CD4-positive, CD25-positive, alpha-beta regulatory T cell (primary cell): ENCODE measurements at regions not wholly inside any gene's neighbourhood (a gene's known extent, or its start where the extent isn't known, plus 50 kb on each side); places are given as distances from the start of the nearest gene placed in this dataset.

ENCODE experiments used
- ATAC-seq, 2 donors: fragments of 150-1000 bp; cut with Tn5 transposase; one replicate each; pipeline ENCODE4 v1.10.0; 2021; ENCODE audit warnings: low read depth in 2 of 2, moderate number of reproducible peaks in 2 of 2, moderate library complexity in 1 of 2
- DNase-seq, 3 donors: peaks; one replicate each; pipeline versions ENCODE4 v3.0.0 to v3.0.0-alpha.2; 2012 to 2022; ENCODE audit warnings: mixed read lengths in 1 of 3
- H3K27ac ChIP-seq: one replicate; pipeline ENCODE4 v1.7.0; 2013; ENCODE audit warnings: mild to moderate bottlenecking, low read length; ENCODE audit not compliant: insufficient read depth, poor library complexity, severe bottlenecking
- H3K27me3 ChIP-seq: one replicate; pipeline ENCODE4 v1.7.0; 2013; ENCODE audit warnings: low read length; ENCODE audit not compliant: control insufficient read depth, insufficient read depth
- H3K36me3 ChIP-seq: one replicate; pipeline ENCODE4 v1.7.0; 2013; ENCODE audit warnings: mild to moderate bottlenecking, low read length, moderate library complexity; ENCODE audit not compliant: control insufficient read depth, insufficient read depth
- H3K4me1 ChIP-seq: 2 replicates; pipeline ENCODE4 v1.7.0; 2013; ENCODE audit warnings: mild to moderate bottlenecking, low read length; ENCODE audit not compliant: insufficient read depth, control insufficient read depth, poor library complexity, severe bottlenecking
- H3K4me3 ChIP-seq: one replicate; pipeline ENCODE4 v1.7.0; 2013; ENCODE audit warnings: low read depth, mild to moderate bottlenecking, low read length, moderate library complexity
- H3K9me3 ChIP-seq, 2 experiments: 1 replicate in 1 of 2; 2 replicates in 1 of 2; pipeline ENCODE4 v1.7.0; 2013; ENCODE audit warnings: low read length in 2 of 2, mild to moderate bottlenecking in 1 of 2, moderate library complexity in 1 of 2; ENCODE audit not compliant: control insufficient read depth in 2 of 2
- H3K27ac Mint-ChIP-seq, 3 donors: one replicate each; pipeline ENCODE4 v1.8.0; 2020 to 2022; ENCODE audit warnings: mild to moderate bottlenecking in 3 of 3, mixed read lengths in 3 of 3, moderate library complexity in 2 of 3
- H3K27me3 Mint-ChIP-seq: one replicate; pipeline ENCODE4 v1.8.0; 2022; ENCODE audit warnings: mild to moderate bottlenecking, mixed read lengths
- H3K36me3 Mint-ChIP-seq: one replicate; pipeline ENCODE4 v1.8.0; 2020; ENCODE audit warnings: mixed read lengths
- H3K4me1 Mint-ChIP-seq, 4 donors: one replicate each; pipeline ENCODE4 v1.8.0; 2020 to 2022; ENCODE audit warnings: mixed read lengths in 4 of 4, mild to moderate bottlenecking in 1 of 4
- H3K4me3 Mint-ChIP-seq, 4 donors: one replicate each; pipeline ENCODE4 v1.8.0; 2020 to 2022; ENCODE audit warnings: mild to moderate bottlenecking in 4 of 4, mixed read lengths in 4 of 4, moderate library complexity in 3 of 4
- H3K9me3 Mint-ChIP-seq, 7 donors: one replicate each; pipeline ENCODE4 v1.8.0; 2020 to 2022; ENCODE audit warnings: mixed read lengths in 7 of 7, mild to moderate bottlenecking in 3 of 7, moderate library complexity in 2 of 7

GRCh38 chr3:117398141-117398899 is 688.7 kb downstream of the TUSC7 start:
- ATAC-seq: no peak
- Histone ChIP-seq H3K27ac (no peak overlapping the region), H3K36me3 (no peaks in the 10 kb centered on the region), H3K9me3 (no peaks in the 10 kb centered on the region), H3K27me3 (no peaks in the 10 kb centered on the region), H3K4me1 (no peaks in the 10 kb centered on the region), H3K4me3 (no peak overlapping the region)
- no peak overlapping the region for H3K27ac Mint-ChIP-seq
- H3K27me3 Mint-ChIP-seq: no peaks in the 10 kb centered on the region
- no peak for DNase-seq
- H3K9me3 Mint-ChIP-seq: peaks cover 0 to 17% (median 2%) of the 10 kb centered on the region in 7 donors
- no peak overlapping the region for H3K4me3 Mint-ChIP-seq
- no peaks in the 10 kb centered on the region for H3K36me3 Mint-ChIP-seq
- no peaks in the 10 kb centered on the region for H3K4me1 Mint-ChIP-seq

- H3K9me3 ChIP-seq: no peaks in the 10 kb centered on the region
- no peak for DNase-seq
- H3K36me3 ChIP-seq: no peaks in the 10 kb centered on the region
- H3K4me3 ChIP-seq: no peak overlapping the region
- H3K27me3 Mint-ChIP-seq: no peaks in the 10 kb centered on the region
- no peaks in the 10 kb centered on the region for H3K27me3 ChIP-seq
- no peak overlapping the region for H3K27ac Mint-ChIP-seq
- ATAC-seq: no peak
- no peaks in the 10 kb centered on the region for H3K36me3 Mint-ChIP-seq
- H3K27ac ChIP-seq: no peak overlapping the region
- H3K4me1 ChIP-seq: no peaks in the 10 kb centered on the region
- H3K4me3 Mint-ChIP-seq: no peak overlapping the region
- no peaks in the 10 kb centered on the region for H3K4me1 Mint-ChIP-seq
- H3K9me3 Mint-ChIP-seq: peaks cover 0 to 10% (median 2%) of the 10 kb centered on the region in 7 donors
Measured at GRCh38 chr3:117399311-117400078, 689.9 kb downstream of the TUSC7 start.

GRCh38 chr3:117400303-117400702 is 690.7 kb downstream of the TUSC7 start:
- no peaks in the 10 kb centered on the region for H3K36me3 Mint-ChIP-seq
- H3K9me3 Mint-ChIP-seq: peaks cover 0 to 10% (median 2%) of the 10 kb centered on the region in 7 donors
- Histone ChIP-seq H3K4me1 (no peaks in the 10 kb centered on the region), H3K36me3 (no peaks in the 10 kb centered on the region), H3K27me3 (no peaks in the 10 kb centered on the region), H3K4me3 (no peak overlapping the region), H3K27ac (no peak overlapping the region), H3K9me3 (no peaks in the 10 kb centered on the region)
- DNase-seq (no peak), ATAC-seq (no peak)
- H3K27me3 Mint-ChIP-seq: no peaks in the 10 kb centered on the region
- H3K4me1 Mint-ChIP-seq: no peaks in the 10 kb centered on the region
- H3K27ac Mint-ChIP-seq: no peak overlapping the region
- no peak overlapping the region for H3K4me3 Mint-ChIP-seq

GRCh38 chr3:117404141-117404540 is 694.6 kb downstream of the TUSC7 start:
- ATAC-seq: no peak
- Mint-ChIP-seq H3K4me1 (no peaks in the 10 kb centered on the region), H3K27me3 (no peaks in the 10 kb centered on the region), H3K9me3 (peaks cover 0 to 10% (median 0%) of the 10 kb centered on the region in 7 donors), H3K27ac (no peak overlapping the region), H3K36me3 (no peaks in the 10 kb centered on the region), H3K4me3 (no peak overlapping the region)
- Histone ChIP-seq H3K27ac (no peak overlapping the region), H3K9me3 (no peaks in the 10 kb centered on the region), H3K27me3 (no peaks in the 10 kb centered on the region), H3K4me3 (no peak overlapping the region), H3K36me3 (no peaks in the 10 kb centered on the region), H3K4me1 (no peaks in the 10 kb centered on the region)
- DNase-seq: no peak

- Histone ChIP-seq H3K9me3 (no peaks in the 10 kb centered on the region), H3K27ac (no peak overlapping the region), H3K4me3 (no peak overlapping the region), H3K4me1 (no peaks in the 10 kb centered on the region), H3K36me3 (no peaks in the 10 kb centered on the region), H3K27me3 (no peaks in the 10 kb centered on the region)
- no peaks in the 10 kb centered on the region for H3K36me3 Mint-ChIP-seq
- ATAC-seq (no peak), DNase-seq (no peak)
- no peak overlapping the region for H3K4me3 Mint-ChIP-seq
- peaks cover 0 to 8% (median 0%) of the 10 kb centered on the region in 7 donors for H3K9me3 Mint-ChIP-seq
- no peak overlapping the region for H3K27ac Mint-ChIP-seq
- H3K4me1 Mint-ChIP-seq: no peaks in the 10 kb centered on the region
- H3K27me3 Mint-ChIP-seq: no peaks in the 10 kb centered on the region
Measured at GRCh38 chr3:117404730-117405129, 695.2 kb downstream of the TUSC7 start.

- Histone ChIP-seq H3K27me3 (no peaks in the 10 kb centered on the region), H3K4me3 (no peak overlapping the region), H3K36me3 (no peaks in the 10 kb centered on the region), H3K4me1 (no peaks in the 10 kb centered on the region), H3K9me3 (no peaks in the 10 kb centered on the region), H3K27ac (no peak overlapping the region)
- DNase-seq (no peak), ATAC-seq (no peak)
- no peaks in the 10 kb centered on the region for H3K27me3 Mint-ChIP-seq
- H3K27ac Mint-ChIP-seq: no peak overlapping the region
- no peaks in the 10 kb centered on the region for H3K36me3 Mint-ChIP-seq
- peaks cover 0 to 4% (median 0%) of the 10 kb centered on the region in 7 donors for H3K9me3 Mint-ChIP-seq
- H3K4me3 Mint-ChIP-seq: no peak overlapping the region
- no peaks in the 10 kb centered on the region for H3K4me1 Mint-ChIP-seq
Measured at GRCh38 chr3:117405359-117405758, 695.8 kb downstream of the TUSC7 start.

- no peak overlapping the region for H3K27ac ChIP-seq
- Mint-ChIP-seq H3K4me1 (no peaks in the 10 kb centered on the region), H3K4me3 (no peak overlapping the region), H3K27ac (no peak overlapping the region), H3K9me3 (peaks cover 0 to 4% (median 0%) of the 10 kb centered on the region in 7 donors), H3K36me3 (no peaks in the 10 kb centered on the region), H3K27me3 (no peaks in the 10 kb centered on the region)
- no peak for ATAC-seq
- no peaks in the 10 kb centered on the region for H3K4me1 ChIP-seq
- no peaks in the 10 kb centered on the region for H3K9me3 ChIP-seq
- no peaks in the 10 kb centered on the region for H3K36me3 ChIP-seq
- DNase-seq: no peak
- H3K27me3 ChIP-seq: no peaks in the 10 kb centered on the region
- H3K4me3 ChIP-seq: no peak overlapping the region
Measured at GRCh38 chr3:117407317-117407716, 697.7 kb downstream of the TUSC7 start.
